RWPE2 (cell line): ENCODE measurements at regions not wholly inside any gene's neighbourhood (a gene's known extent, or its start where the extent isn't known, plus 50 kb on each side); places are given as distances from the start of the nearest gene placed in this dataset.

Experiments
- ATAC-seq: fragments of 200-7000 bp; cut with Tn5 transposase; 3 replicates; pipeline ENCODE4 v1.9.1; 2021; ENCODE audit warnings: low read depth
- DNase-seq: peaks from one replicate; pipeline ENCODE4 v3.0.0-alpha.2; 2020; ENCODE audit warnings: low spot score
- H3K27ac ChIP-seq: fragments of 450-650 bp; 2 replicates; pipeline ENCODE4 v1.5.1; 2017; ENCODE audit warnings: mild to moderate bottlenecking; ENCODE audit not compliant: poor library complexity, severe bottlenecking
- H3K27me3 ChIP-seq: fragments of 250-450 bp; sonication (Bioruptor Pico); 2 replicates; pipeline ENCODE4 v1.5.1; 2021; ENCODE audit warnings: mild to moderate bottlenecking, moderate library complexity; ENCODE audit not compliant: insufficient read depth, poor library complexity, severe bottlenecking
- H3K36me3 ChIP-seq: fragments of 250-450 bp; sonication (Bioruptor Pico); 2 replicates; pipeline ENCODE4 v1.5.1; 2020; ENCODE audit warnings: low read depth, mild to moderate bottlenecking, moderate library complexity
- H3K4me1 ChIP-seq: fragments of 250-450 bp; sonication (Bioruptor Pico); 2 replicates; pipeline ENCODE4 v1.5.1; 2021; ENCODE audit warnings: mild to moderate bottlenecking, moderate library complexity; ENCODE audit not compliant: insufficient read depth, poor library complexity, severe bottlenecking
- H3K4me3 ChIP-seq: fragments of 250-450 bp; sonication (Bioruptor Pico); 2 replicates; pipeline ENCODE4 v1.5.1; 2021; ENCODE audit warnings: mild to moderate bottlenecking, moderate library complexity; ENCODE audit not compliant: severe bottlenecking
- H3K9me3 ChIP-seq: fragments of 250-450 bp; sonication (Bioruptor Pico); 2 replicates; pipeline ENCODE4 v1.5.1; 2021; ENCODE audit warnings: mild to moderate bottlenecking, moderate library complexity; ENCODE audit not compliant: severe bottlenecking
- TF ChIP-seq, protein P1 (sequence below): fragments of 450-650 bp; IDR thresholded peaks from one replicate; pipeline ENCODE4 v1.5.1; 2017; ENCODE audit warnings: mild to moderate bottlenecking, moderate library complexity; ENCODE audit not compliant: poor library complexity, severe bottlenecking

DNA sequence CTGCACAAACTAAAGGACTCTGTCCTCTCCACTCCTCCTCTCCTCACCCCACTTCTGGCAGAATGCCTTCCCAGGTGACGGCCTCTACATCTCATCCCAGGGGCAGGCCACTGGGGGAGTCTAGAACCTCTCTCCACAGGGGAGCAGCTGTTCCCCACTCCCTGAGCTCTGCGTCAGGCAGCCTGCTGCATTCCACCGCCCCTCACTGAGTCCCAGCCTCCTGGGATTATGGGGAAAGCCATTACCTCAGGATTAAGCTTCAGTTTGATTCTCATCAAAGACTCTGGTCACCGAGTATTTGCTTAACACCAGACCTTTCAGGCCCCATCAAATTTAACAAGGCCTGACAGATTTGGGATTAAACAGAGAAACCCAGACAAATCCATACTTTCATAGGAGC is 405.9 kb downstream of the NXPE2 start:
- DNase-seq (no peak), ATAC-seq (no peak)
- Histone ChIP-seq H3K36me3 (no peaks in the 10 kb centered on the region), H3K27me3 (no peaks in the 10 kb centered on the region), H3K4me3 (no peak overlapping the region), H3K27ac (no peak overlapping the region), H3K4me1 (no peaks in the 10 kb centered on the region), H3K9me3 (no peaks in the 10 kb centered on the region)
- TF ChIP-seq, protein P1, sequence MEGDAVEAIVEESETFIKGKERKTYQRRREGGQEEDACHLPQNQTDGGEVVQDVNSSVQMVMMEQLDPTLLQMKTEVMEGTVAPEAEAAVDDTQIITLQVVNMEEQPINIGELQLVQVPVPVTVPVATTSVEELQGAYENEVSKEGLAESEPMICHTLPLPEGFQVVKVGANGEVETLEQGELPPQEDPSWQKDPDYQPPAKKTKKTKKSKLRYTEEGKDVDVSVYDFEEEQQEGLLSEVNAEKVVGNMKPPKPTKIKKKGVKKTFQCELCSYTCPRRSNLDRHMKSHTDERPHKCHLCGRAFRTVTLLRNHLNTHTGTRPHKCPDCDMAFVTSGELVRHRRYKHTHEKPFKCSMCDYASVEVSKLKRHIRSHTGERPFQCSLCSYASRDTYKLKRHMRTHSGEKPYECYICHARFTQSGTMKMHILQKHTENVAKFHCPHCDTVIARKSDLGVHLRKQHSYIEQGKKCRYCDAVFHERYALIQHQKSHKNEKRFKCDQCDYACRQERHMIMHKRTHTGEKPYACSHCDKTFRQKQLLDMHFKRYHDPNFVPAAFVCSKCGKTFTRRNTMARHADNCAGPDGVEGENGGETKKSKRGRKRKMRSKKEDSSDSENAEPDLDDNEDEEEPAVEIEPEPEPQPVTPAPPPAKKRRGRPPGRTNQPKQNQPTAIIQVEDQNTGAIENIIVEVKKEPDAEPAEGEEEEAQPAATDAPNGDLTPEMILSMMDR: no peak

DNA sequence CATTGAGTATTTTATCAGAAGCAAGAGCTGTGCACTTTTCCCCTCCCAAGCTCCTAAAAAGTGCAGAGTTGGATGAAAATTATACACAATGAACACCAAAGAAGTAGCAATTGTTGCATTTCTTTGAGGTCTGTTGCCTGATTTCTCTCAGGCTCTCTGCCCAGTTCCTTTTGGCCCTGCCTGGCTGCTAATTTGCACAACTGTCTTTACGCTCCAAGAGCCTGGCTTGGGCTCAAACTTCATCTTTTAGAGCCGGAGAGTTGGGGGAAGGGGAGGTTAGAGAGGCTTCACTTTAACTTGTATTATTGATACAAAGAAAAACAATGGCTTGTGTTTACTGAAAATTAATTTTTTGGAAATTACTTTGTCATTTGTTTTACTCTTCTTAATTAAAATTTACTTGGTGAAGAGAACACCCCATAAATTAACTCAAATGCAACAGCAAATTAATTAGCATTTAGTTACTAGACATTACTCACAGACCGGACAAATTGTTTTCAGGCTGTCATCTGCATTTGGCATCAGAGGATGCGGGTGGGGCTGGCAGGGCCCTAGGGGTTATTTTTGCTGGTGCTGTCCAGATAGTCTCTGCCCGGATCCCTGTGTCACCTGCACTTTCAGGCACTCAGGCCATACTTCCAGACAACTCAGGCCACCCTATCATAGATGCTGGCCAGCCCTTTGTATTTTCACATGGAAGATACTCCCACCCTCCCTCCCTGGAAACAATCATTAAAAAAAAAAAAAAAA is 407.3 kb downstream of the NXPE2 start:
- Histone ChIP-seq H3K4me3 (no peak overlapping the region), H3K36me3 (no peaks in the 10 kb centered on the region), H3K27me3 (no peaks in the 10 kb centered on the region), H3K9me3 (no peaks in the 10 kb centered on the region), H3K4me1 (no peaks in the 10 kb centered on the region), H3K27ac (no peak overlapping the region)
- TF ChIP-seq, protein P1: no peak
- ATAC-seq (no peak), DNase-seq (no peak)

DNA sequence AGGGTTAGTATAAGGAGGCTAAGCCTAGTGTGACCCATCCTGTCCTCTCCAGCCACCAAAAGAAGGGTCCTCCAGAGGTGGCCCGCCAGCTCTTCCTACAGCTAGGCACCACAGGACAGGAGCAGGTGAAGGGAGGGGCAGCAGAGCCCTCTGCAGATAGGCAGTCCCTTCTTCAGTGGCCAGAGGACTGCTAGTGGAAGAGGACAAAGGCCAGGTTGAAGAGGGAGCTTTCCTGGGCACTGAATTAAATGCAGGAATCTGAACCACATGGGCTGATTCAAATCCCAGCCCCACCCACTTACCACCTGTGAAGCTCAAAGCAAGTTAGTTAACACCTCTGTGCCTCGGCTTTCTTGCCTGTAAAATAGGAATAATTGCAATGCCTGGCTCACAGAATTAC is 409.5 kb downstream of the NXPE2 start:
- no peak overlapping the region for H3K27ac ChIP-seq
- no peaks in the 10 kb centered on the region for H3K4me1 ChIP-seq
- no peak for ATAC-seq
- H3K27me3 ChIP-seq: no peaks in the 10 kb centered on the region
- DNase-seq: no peak
- no peaks in the 10 kb centered on the region for H3K36me3 ChIP-seq
- TF ChIP-seq, protein P1: no peak
- H3K4me3 ChIP-seq: no peak overlapping the region
- no peaks in the 10 kb centered on the region for H3K9me3 ChIP-seq

DNA sequence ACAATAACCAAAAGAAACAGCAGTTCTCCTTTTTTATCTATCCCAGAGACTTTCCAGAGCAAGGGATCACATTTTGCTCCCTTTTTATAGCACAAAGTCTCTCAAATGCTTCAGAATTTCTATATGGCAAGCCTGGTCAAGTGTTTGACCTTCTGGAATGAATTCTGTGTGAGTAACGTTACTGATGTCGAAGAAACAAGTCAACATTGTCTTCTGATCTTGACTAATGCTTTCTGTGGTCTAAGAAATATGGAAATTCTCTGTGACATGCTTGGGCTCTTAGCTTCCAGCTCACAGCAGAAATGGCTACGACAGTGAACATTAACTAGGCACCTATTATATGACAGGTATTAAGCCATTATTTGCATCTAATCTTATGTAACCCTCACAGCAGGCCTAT is 411.7 kb downstream of the CADM1 start:
- H3K9me3 ChIP-seq: no peaks in the 10 kb centered on the region
- H3K4me1 ChIP-seq: no peaks in the 10 kb centered on the region
- TF ChIP-seq, protein P1: no peak
- DNase-seq (no peak), ATAC-seq (no peak)
- H3K4me3 ChIP-seq: no peak overlapping the region
- H3K27me3 ChIP-seq: no peaks in the 10 kb centered on the region
- H3K27ac ChIP-seq: no peak overlapping the region
- H3K36me3 ChIP-seq: no peaks in the 10 kb centered on the region

DNA sequence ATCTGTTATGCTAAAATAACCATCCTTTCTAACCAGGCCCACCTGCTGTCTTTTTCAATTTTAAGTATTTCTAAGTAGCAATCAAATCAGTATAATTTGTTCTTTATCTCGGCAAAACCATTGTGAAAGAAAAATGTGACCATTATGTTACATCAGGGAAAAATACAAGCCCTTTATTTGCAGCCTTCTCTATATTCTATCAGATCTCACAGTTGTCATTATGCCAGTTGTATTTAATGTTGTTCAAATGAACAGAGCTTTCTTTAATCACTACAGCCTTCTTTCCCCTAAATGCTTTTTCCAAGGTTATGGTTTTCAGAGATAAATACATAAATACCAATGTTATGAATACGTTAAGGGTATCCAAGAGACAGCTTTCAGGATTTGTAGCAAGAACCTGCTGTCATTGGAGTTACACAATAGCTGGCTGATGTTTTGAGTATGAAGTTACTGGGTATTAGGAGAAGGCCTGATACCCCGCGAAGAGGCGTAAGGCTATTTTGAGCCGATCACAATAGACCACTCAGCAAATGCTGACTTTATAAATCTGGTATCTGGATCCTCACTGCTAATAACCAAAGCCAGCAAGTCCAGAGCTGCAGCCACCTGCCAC is 406.3 kb downstream of the CADM1 start:
- Histone ChIP-seq H3K27ac (no peak overlapping the region), H3K36me3 (no peaks in the 10 kb centered on the region), H3K4me3 (no peak overlapping the region), H3K27me3 (no peaks in the 10 kb centered on the region), H3K4me1 (no peaks in the 10 kb centered on the region), H3K9me3 (no peaks in the 10 kb centered on the region)
- DNase-seq (no peak), ATAC-seq (no peak)
- TF ChIP-seq, protein P1: no peak
